ENCODE measurements at regions not wholly inside any gene's neighbourhood (a gene's known extent, or its start where the extent isn't known, plus 50 kb on each side); places are given as distances from the start of the nearest gene placed in this dataset.

DNA sequence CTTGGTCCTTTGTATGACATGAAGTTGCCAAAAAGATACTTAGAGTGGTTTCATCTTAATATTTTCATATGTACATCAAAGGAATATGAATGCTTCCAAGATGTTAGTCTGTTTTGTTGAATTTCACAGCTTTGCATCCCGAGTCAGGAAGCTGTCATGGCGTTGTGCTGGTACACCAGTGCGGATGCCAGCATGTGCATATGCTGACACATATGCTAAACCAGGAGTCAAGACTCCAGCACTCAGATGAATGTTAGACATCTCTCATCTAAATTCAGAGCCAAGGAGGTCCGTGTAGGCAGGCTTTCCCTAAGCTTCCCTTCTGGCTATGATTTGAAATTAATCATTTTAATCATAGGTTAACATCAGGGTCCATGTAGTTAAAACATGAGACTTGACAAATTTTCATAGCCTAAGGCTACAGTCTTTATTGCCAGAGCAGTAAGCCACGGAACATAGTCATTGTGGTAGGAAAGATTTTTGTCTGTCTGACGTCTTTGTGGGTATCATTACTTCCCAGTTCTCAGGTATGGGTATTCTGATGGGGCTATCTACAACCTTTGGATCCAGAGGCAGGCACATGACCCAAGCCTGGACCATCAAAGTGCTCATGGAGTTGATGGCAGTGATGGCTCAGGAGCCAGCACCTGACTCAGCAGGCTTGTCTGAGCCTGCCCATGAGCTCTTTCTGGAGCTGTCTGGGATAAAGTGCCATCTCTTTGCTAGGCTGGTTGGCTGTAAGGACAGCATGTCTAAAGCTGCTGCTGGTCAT, 246.1 kb downstream of the KCNRG start:
- TF ChIP-seq, protein P1, sequence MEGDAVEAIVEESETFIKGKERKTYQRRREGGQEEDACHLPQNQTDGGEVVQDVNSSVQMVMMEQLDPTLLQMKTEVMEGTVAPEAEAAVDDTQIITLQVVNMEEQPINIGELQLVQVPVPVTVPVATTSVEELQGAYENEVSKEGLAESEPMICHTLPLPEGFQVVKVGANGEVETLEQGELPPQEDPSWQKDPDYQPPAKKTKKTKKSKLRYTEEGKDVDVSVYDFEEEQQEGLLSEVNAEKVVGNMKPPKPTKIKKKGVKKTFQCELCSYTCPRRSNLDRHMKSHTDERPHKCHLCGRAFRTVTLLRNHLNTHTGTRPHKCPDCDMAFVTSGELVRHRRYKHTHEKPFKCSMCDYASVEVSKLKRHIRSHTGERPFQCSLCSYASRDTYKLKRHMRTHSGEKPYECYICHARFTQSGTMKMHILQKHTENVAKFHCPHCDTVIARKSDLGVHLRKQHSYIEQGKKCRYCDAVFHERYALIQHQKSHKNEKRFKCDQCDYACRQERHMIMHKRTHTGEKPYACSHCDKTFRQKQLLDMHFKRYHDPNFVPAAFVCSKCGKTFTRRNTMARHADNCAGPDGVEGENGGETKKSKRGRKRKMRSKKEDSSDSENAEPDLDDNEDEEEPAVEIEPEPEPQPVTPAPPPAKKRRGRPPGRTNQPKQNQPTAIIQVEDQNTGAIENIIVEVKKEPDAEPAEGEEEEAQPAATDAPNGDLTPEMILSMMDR (IDR thresholded peaks at IDR 0.05): no peak
- TF ChIP-seq POLR2A (IDR thresholded peaks at IDR 0.05): no peak

Data from vagina (tissue), 2 donors.